K562 (cell line): ENCODE measurements at regions not wholly inside any gene's neighbourhood (a gene's known extent, or its start where the extent isn't known, plus 50 kb on each side); places are given as distances from the start of the nearest gene placed in this dataset.

ENCODE experiments used
- BRCA1 ChIP-seq, 2 experiments: fragments of 450-650 bp in 1 of 2; sonication (generic) in 1 of 2; formaldehyde crosslinking in 1 of 2; IDR thresholded peaks; 2 replicates each; pipeline versions ENCODE4 v1.5.0 to v1.6.1; 2017 to 2020; ENCODE audit warnings: mild to moderate bottlenecking in 1 of 2, missing genetic modification reagents in 1 of 2
- TRIM28 ChIP-seq: fragments of 450-650 bp; IDR thresholded peaks from 2 replicates; pipeline ENCODE4 v1.6.1; 2017
- ZBED1 ChIP-seq: IDR thresholded peaks from 2 replicates; pipeline ENCODE4 v1.6.1; 2014
- ZBTB1 ChIP-seq: sonication (generic); formaldehyde crosslinking; IDR thresholded peaks from 2 replicates; pipeline ENCODE4 v1.8.1; 2023; ENCODE audit warnings: missing genetic modification reagents, low read depth, mild to moderate bottlenecking, borderline replicate concordance
- ZC3H11A ChIP-seq: IDR thresholded peaks from 2 replicates; pipeline ENCODE4 v1.6.1; 2012; ENCODE audit warnings: low read depth, low read length, improper control_type of control experiment
- ZNF436 ChIP-seq: fragments of 250-450, 450-650 bp; sonication (Bioruptor Pico); formaldehyde crosslinking; IDR thresholded peaks from 2 replicates; pipeline ENCODE4 v1.7.0; 2020; ENCODE audit warnings: mild to moderate bottlenecking
- TF ChIP-seq, protein P1 (sequence below): fragments of 450-650 bp; IDR thresholded peaks from 2 replicates; pipeline ENCODE4 v1.6.1; 2016; ENCODE audit warnings: antibody characterized with exemption
- TF ChIP-seq, protein P2 (sequence below): sonication (generic); formaldehyde crosslinking; IDR thresholded peaks from 2 replicates; pipeline ENCODE4 v1.8.0; 2022; ENCODE audit warnings: missing genetic modification reagents, mild to moderate bottlenecking, moderate library complexity, borderline replicate concordance
- TF ChIP-seq, protein P3 (sequence below), 2 experiments: IDR thresholded peaks; 2 replicates each; pipeline ENCODE4 v1.6.1; 2011; ENCODE audit warnings: borderline replicate concordance in 1 of 2, control low read depth in 1 of 2, low read depth in 1 of 2, low read length in 1 of 2, mild to moderate bottlenecking in 1 of 2, mixed read lengths in 1 of 2, moderate library complexity in 1 of 2; ENCODE audit not compliant: insufficient read depth in 1 of 2, insufficient read length in 1 of 2, poor library complexity in 1 of 2, severe bottlenecking in 1 of 2; ENCODE audit errors: extremely low read depth in 1 of 2

DNA sequence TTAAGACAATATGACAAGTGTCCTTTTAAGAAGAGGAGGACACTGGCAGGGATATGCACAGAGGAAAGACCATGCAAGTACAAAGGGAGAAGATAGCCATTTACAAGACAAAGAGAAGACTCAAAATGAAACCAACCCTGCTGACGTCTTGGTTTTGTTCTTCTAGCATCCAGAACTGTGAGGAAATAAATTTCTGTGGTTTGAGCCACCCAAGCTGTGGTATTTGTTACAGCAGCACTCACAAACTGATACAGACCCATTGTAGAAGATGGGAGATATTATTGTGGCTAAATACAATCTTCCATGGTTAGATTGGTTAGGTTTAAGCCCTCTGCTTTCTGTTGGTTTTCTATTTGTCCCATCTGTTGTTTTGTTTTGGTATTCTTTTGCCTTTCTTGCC is 88.6 kb upstream of the SLC35F1 start:
- TF ChIP-seq ZC3H11A (no peak), ZBED1 (no peak), ZBTB1 (no peak), BRCA1 (IDR thresholded peaks at IDR 0.05) (no peak), BRCA1 (CRISPR knock-in tag; IDR thresholded peaks at IDR 0.05) (no peak), TRIM28 (no peak), ZNF436 (CRISPR knock-in tag) (no peak)
- TF ChIP-seq, protein P1, sequence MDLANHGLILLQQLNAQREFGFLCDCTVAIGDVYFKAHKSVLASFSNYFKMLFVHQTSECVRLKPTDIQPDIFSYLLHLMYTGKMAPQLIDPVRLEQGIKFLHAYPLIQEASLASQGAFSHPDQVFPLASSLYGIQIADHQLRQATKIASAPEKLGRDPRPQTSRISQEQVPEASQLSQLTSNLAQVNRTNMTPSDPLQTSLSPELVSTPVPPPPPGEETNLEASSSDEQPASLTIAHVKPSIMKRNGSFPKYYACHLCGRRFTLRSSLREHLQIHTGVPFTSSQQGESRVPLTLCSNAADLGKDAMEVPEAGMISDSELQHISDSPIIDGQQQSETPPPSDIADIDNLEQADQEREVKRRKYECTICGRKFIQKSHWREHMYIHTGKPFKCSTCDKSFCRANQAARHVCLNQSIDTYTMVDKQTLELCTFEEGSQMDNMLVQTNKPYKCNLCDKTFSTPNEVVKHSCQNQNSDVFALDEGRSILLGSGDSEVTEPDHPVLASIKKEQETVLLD = no peak
- TF ChIP-seq, protein P2, sequence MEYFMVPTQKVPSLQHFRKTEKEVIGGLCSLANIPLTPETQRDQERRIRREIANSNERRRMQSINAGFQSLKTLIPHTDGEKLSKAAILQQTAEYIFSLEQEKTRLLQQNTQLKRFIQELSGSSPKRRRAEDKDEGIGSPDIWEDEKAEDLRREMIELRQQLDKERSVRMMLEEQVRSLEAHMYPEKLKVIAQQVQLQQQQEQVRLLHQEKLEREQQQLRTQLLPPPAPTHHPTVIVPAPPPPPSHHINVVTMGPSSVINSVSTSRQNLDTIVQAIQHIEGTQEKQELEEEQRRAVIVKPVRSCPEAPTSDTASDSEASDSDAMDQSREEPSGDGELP (CRISPR knock-in tag) = no peak
- TF ChIP-seq, protein P3, sequence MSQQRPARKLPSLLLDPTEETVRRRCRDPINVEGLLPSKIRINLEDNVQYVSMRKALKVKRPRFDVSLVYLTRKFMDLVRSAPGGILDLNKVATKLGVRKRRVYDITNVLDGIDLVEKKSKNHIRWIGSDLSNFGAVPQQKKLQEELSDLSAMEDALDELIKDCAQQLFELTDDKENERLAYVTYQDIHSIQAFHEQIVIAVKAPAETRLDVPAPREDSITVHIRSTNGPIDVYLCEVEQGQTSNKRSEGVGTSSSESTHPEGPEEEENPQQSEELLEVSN (IDR thresholded peaks at IDR 0.05; ENCODE audit: borderline replicate concordance in 1 of 2, extremely low read depth in 1 of 2, insufficient read depth in 1 of 2, insufficient read length in 1 of 2, low read depth in 1 of 2, low read length in 1 of 2, poor library complexity in 1 of 2, severe bottlenecking in 1 of 2) = no peak
